ENCODE measurements at regions not wholly inside any gene's neighbourhood (a gene's known extent, or its start where the extent isn't known, plus 50 kb on each side); places are given as distances from the start of the nearest gene placed in this dataset.

GRCh38 chr5:2523180-2523579 is 228.3 kb downstream of the IRX2 start:
- TF ChIP-seq, protein P1, sequence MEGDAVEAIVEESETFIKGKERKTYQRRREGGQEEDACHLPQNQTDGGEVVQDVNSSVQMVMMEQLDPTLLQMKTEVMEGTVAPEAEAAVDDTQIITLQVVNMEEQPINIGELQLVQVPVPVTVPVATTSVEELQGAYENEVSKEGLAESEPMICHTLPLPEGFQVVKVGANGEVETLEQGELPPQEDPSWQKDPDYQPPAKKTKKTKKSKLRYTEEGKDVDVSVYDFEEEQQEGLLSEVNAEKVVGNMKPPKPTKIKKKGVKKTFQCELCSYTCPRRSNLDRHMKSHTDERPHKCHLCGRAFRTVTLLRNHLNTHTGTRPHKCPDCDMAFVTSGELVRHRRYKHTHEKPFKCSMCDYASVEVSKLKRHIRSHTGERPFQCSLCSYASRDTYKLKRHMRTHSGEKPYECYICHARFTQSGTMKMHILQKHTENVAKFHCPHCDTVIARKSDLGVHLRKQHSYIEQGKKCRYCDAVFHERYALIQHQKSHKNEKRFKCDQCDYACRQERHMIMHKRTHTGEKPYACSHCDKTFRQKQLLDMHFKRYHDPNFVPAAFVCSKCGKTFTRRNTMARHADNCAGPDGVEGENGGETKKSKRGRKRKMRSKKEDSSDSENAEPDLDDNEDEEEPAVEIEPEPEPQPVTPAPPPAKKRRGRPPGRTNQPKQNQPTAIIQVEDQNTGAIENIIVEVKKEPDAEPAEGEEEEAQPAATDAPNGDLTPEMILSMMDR (IDR thresholded peaks at IDR 0.05), result no peak
- no peak for TF ChIP-seq ZFX (IDR thresholded peaks at IDR 0.05; ENCODE audit: borderline replicate concordance)
